NCI-H2107 treated with DMSO at 0.1 percent for 48 hours (cell line): ENCODE measurements at regions not wholly inside any gene's neighbourhood (a gene's known extent, or its start where the extent isn't known, plus 50 kb on each side); places are given as distances from the start of the nearest gene placed in this dataset.
A peak's percentile ranks its signal among the peaks of the same experiment; 100 is the strongest.

Experiments used
- DNase-seq: peaks from one replicate; lab custom pipeline; 2025; ENCODE audit not compliant: unreplicated experiment; lab: John Stamatoyannopoulos, UW

GRCh38 chr18:39743463-39743862, 2177.9 kb upstream of the CELF4 start:
- DNase-seq = no peak

GRCh38 chr18:39741755-39742466, 2176.3 kb upstream of the CELF4 start:
- peak; percentile 98 for DNase-seq

GRCh38 chr18:39737869-39738268, 2172.3 kb upstream of the CELF4 start:
- DNase-seq = no peak

- no peak for DNase-seq
Measured at GRCh38 chr18:39732918-39733317, 2167.3 kb upstream of the CELF4 start.

- DNase-seq = no peak
Measured at GRCh38 chr18:39730606-39731005, 2165.0 kb upstream of the CELF4 start.

- no peak for DNase-seq
Measured at GRCh38 chr18:39724652-39725051, 2159.1 kb upstream of the CELF4 start.

- no peak for DNase-seq
Measured at GRCh38 chr18:39721712-39722111, 2156.1 kb upstream of the CELF4 start.

- DNase-seq = no peak
Measured at GRCh38 chr18:39713961-39714360, 2148.4 kb upstream of the CELF4 start.

- DNase-seq = no peak
Measured at GRCh38 chr18:39711701-39712100, 2146.1 kb upstream of the CELF4 start.

GRCh38 chr18:39705362-39705761, 2139.8 kb upstream of the CELF4 start:
- DNase-seq = no peak

GRCh38 chr18:39702888-39703287, 2137.3 kb upstream of the CELF4 start:
- DNase-seq = no peak

- DNase-seq = no peak
Measured at GRCh38 chr18:39701839-39702238, 2136.2 kb upstream of the CELF4 start.

- DNase-seq = no peak
Measured at GRCh38 chr18:39701055-39701783, 2135.6 kb upstream of the CELF4 start.

- DNase-seq = no peak
Measured at GRCh38 chr18:39699340-39699964, 2133.9 kb upstream of the CELF4 start.

- DNase-seq = peak; percentile 35
Measured at GRCh38 chr18:39698436-39698835, 2132.8 kb upstream of the CELF4 start.

GRCh38 chr18:39693359-39693758, 2127.8 kb upstream of the CELF4 start:
- DNase-seq = peak; percentile 32

- DNase-seq = no peak
Measured at GRCh38 chr18:39692367-39693015, 2126.9 kb upstream of the CELF4 start.

GRCh38 chr18:39685303-39685902, 2119.8 kb upstream of the CELF4 start:
- no peak for DNase-seq

GRCh38 chr18:39681061-39681460, 2115.5 kb upstream of the CELF4 start:
- DNase-seq = no peak

- no peak for DNase-seq
Measured at GRCh38 chr18:39675906-39676305, 2110.3 kb upstream of the CELF4 start.

GRCh38 chr18:39675368-39675767, 2109.8 kb upstream of the CELF4 start:
- no peak for DNase-seq
